Activated gamma-delta T cell treated with Interleukin-2 at 50 U/mL for 16 hours (primary cell): ENCODE measurements at regions not wholly inside any gene's neighbourhood (a gene's known extent, or its start where the extent isn't known, plus 50 kb on each side); places are given as distances from the start of the nearest gene placed in this dataset.

Experiments used
- DNase-seq: peaks from one replicate; pipeline ENCODE4 v3.0.0-alpha.2; 2020

DNA sequence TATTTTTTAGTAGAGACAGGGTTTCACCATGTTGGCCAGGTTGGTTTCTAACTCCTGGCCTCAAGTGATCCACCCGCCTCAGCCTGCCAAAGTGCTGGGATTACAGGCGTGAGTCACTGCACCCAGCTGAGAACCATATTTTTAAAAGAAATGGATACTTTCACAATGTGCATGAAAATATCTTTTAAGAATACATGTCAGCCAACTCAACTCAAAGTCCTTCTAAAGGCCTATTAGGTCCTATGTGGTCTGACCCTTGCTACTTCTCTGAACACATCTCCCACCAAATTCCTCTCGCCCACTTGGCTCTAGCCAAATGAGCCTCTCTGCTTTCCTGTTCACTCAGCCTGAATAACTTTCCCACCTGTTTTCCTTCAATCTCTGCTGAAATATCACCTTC, 119.6 kb downstream of the MTX2 start:
- no peak for DNase-seq

DNA sequence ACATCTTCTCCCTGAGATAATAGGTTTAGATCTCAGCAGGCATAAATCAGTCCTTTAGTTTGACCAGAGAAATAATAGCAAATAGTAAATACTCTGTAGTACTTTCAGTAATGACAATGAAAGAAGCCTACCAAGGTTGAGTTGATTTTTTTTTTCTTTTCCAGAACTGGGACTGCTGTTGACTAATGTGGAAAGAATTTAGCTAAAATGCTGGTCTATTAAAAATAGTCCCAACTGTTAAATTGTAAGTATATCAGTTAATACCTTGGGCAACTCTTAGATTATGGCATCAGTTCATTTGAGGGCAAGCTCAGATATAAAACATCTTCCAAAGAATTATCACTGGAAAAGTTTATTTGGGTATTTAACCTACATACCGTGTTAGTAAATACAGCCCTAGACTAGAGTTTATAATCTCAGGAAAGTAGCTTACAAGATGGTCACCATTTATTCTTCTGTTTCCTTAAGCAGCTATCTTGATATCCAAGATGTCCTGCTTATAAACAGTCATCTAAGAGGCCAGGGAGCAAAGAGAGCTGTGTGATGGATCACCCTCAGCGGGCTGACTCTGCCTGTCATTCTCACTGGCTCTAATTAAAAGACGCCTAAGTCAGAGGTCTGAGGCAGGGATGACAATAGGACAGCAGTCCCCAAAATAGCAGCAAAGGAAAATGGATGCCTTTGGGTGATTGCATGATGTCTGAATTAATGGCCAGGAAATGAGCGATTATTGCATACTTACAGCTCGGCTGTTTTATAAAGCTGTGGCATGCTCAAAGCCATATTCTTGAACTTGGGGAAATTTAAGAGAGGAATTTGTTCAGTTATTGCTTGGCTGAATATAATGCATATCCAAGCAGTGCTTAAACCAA, 121.3 kb downstream of the MTX2 start:
- DNase-seq, result no peak

DNA sequence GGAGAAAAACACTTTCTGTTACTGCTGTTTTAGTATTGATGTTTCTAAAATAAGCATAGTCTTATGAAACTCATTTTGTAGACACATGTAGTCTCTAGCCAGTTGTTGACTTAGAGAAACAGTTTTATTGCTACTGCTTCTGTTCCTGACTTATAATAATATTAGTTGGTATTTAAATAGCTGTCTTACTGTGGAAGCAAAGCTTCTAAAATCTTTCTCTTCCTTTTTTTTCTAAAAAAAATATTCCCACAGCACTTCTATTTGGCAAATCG, 121.8 kb downstream of the MTX2 start:
- DNase-seq, result no peak

DNA sequence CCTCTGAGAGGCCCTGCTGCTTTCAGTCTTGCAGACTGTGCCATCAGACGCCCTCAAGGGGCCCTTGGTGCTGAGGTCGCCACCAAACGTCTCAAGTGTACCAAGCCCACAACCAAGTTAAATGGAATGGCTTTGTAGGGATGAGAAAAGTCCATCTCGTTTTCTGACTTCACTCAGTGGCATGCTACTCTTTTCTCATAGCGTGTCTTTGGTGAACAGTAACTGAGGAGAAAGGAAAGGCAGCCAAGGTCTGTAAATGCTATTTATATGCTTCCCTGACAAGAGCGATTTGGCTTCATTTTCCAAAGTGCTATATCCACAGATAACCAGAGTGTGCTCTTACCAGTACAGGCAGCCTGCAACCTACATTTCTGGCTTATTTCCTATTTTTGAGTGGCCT, 123.0 kb downstream of the MTX2 start:
- no peak for DNase-seq

DNA sequence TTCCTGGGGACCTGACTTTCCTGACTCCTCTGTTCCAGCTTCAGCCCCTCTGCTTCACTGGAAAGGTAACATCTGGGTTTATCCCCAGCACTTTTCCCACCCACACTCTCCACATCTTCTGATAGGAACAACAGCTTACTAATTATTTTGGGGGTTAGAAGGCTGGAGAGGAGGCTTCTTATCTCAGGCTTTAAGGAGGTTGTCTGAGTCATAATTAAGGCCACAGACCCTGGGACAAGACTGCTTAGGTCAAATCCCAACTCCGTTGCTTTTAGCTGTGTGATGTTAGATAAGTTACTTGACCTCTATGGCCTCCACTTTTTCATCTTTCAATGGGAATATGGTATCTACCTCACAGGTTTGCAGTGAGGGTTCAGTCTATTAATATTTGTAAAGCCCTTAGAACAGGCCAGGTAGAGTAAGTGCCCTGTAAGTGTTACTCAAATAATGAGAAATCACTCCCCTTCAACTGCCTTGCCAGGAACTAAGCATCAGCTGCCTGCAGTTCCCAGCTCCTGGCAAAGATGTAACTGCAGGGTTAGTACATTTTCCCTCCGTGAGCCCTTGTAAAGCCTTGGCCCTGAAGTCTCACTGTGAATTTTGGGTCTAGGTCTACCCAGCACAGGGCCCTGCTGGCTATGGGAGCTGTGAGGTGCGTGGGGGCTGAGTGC, 123.6 kb downstream of the MTX2 start:
- DNase-seq, result no peak

DNA sequence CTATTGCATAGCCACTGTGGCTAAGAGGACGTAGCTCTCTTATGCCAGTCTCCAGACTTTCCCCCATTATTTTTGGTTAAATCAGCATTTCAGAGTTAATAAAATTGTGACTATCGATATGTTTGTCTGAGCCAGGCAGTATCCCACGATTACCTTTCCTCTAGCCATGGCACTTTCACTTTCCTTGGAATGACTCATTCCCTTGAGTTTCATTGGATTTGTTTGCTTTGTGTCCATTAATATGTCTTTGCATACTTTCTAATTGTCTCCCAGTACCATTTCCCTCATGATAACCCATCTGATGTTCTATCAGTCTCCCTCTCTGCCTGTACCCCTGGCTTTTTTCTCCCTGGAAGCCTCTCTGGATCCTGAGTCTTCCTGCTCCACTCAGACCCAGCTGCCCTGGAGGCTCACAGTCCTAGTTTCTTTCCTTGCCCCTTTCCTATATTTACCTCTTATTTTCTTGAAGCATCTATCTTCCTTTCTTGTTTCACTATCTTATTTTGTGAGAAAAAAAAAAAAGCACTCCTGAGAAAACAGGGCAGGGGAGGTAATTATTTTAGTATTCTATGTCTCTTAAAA, 126.1 kb downstream of the MTX2 start:
- DNase-seq, result no peak

DNA sequence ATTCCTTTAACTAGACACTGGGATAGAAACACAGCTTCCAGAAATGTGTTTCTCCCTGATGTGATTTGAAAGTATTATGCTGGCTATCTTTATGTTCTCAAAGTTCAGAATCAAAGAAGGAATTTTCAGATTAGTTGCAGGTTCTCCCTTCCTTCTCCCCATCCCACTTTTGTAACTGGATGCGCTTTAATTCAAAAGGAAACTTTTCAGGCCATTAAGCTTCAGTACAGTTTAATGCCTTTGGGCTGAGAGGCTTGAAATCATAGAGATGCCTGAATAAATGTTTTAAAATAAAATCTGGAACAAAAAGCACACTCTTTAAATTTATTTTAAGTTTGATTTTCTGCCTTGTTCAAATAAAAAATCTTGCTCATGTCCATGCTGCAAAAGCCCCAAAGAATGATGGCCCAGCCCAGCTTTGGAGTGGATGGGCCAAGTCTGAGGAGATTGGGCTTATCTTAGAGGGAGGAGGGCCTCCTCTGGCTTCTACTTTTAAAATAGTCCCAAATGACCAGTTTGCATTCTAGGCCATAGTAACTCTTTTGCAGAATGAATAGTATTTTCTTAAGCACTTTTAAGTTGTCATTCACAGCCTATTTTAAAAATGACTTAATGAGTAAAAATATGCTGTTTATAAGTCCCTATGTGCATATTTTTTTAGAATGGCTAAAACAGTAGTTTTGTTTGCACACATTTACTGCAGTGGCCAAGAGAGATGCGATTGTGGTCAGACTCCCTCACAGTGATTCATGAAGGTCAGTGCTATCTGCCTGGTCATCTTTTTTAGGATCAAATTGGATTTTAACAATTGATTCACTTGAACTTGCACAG, 129.2 kb downstream of the MTX2 start:
- DNase-seq, result no peak

DNA sequence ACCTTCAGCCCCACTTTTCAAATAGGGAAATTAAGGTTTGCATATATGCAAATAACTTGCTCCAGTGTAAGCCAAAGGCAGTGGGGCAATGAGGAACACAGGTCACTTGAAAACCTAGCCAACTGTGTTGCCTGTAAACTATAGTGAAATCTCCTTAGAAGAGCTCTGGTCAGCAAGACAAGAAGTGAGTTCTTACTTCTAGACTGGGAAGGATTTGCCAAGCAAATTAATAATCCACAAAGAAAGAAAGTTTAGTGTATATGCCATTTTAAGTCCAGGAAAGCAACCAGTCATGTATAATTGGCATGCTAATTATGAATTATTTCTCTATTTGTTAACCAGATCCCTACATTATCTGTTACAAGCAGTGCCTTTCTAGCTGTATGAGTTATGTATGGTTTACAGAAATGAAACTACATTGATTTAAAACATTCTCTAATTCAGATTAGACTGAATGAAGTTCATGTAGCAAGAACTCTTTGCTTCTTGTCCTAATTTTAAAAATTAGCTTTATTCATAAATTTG, 129.9 kb downstream of the MTX2 start:
- no peak for DNase-seq

DNA sequence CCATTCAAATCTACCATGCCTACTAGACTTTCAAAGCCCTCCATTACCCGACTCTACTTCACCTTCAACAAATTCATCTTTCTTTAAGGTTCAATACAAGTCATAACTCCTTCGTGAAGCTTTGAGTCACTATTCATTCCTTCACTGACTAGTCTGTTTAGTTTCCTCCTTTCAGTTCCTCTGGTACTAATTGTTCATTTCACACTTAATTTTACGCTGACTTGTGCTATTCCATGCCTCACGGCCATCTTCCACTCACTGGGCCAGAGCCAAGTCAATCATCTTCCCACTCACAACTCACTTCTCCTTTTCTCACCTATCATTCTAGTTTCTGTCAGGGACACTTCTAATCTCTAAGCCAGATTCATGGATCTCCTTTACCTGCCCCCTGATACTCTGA, 136.2 kb downstream of the MTX2 start:
- DNase-seq, result no peak

DNA sequence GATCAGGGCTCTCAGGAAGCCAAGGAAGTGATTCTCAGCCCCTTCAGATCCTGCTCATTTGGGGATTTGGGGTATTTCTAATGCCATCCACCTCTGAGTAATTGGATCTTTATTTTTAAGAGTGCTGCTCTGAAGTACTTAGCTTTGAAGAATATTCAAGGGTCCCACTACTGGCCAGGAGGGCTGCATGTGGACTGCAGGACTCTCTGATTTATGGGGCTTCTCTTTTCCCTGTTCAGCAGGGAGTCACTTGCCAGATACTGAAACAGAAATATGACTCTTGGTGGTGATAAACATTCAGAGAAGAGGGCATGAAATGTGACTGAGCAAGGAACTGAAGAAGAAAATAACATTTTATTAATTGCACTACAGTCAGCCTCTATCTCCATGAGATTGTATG, 138.5 kb downstream of the MTX2 start:
- no peak for DNase-seq

DNA sequence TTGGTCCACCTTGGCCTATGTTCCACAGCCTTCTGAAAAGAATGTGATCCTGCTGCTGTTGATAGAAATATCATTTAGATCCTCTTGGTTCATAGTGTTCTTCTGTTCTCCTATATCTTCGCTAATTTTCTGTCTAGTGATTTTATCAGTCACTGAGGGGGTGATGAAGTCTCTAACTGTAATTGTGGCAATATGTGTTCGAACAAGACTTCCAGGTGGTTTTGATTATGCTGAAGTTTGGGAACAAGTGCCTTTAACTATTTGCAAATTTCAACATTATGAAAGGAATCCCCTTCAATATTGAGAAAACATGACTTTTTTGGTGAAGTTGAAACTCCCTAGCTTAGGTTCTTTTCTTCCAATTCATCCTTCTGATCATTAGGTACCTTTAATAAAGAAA, 140.4 kb downstream of the MTX2 start:
- DNase-seq, result no peak

DNA sequence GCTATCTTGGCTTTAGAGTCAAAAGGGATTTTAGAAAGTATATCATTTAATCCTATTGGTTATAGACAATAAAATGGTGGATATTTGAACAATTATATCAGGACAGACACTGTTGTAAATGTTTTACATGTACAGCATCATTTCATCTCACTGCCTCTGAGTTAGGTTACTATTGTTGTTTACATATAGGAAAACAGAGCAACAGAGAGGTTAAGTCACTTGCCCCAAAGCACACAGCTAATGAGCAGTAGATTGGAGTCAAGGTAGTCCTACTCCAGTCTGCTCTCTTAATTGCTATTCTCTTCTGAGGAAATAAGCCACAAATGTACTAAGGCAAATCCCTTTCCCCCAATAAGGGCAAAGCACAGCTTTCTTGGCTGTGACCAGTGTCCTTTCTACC, 142.9 kb downstream of the MTX2 start:
- DNase-seq, result no peak

DNA sequence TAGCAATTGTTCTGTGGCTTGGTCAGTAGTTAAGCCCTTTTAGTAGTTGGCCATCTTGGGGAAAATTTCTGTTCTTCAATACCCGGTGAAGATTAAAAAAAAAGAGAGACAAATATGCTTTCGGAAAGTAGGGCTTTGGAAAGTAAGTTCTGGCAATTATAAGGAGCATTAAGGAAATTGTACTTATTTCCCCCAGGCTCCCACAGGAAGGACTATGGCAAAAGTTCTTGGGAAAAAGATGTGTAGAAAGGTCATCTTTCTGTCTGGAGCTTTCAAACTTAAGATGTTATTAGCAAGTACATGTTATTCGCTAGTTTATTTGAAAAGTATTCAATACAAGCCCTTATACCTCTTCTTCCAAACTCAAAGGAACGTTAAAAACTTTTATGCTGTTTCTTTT, 144.5 kb downstream of the MTX2 start:
- DNase-seq, result no peak

DNA sequence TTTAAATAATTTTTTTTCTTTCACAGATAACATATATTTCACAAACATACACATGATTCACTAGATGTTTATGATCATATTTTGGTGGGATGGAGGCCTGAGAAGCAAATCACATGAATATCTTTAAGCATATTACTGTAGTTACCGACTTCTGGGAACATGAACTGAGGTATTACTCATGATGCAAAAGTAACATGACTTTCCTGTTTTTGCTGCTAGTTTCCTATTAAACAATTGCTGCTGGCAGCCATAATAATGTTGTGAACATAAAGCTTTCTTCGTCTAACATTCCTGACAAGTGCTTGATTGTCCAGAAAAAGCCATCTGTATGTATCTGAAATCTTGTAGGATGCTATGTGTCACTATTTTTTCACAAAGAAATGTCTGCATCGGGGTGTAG, 145.4 kb downstream of the MTX2 start:
- DNase-seq, result no peak

DNA sequence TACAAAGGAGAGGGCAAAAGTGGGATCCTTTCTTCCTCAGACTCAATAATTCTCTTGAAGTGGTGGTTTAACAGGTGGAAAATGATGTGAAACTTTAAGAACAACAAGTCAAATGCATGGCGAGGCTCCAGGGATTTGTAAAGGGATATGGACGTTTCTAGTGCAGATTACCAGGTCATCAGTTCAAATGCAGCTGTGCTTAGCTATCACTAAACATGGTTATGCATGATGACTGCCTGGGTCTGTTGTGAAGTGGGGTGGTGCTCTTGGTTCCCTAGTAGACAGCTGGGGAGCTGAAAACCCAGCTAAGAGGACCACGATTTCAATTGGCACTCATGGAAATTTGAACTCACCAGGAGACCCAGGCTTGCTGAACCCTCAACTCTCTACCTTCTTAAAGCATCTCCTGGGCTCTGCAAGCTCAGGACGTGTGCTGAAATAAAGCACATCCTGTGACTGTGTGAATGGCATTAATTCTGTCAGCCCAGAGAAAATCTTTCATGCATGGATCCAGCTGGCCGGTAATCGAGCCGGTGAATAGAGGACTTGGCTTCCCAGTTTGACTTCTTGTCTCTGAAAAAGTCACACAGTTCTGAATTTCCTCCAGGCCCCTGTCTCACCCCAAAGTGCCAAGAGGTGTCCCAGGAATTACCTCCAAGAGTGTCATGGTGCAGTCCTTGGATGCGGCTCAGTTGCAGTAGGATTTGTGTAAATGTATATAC, 146.1 kb downstream of the MTX2 start:
- DNase-seq, result no peak

DNA sequence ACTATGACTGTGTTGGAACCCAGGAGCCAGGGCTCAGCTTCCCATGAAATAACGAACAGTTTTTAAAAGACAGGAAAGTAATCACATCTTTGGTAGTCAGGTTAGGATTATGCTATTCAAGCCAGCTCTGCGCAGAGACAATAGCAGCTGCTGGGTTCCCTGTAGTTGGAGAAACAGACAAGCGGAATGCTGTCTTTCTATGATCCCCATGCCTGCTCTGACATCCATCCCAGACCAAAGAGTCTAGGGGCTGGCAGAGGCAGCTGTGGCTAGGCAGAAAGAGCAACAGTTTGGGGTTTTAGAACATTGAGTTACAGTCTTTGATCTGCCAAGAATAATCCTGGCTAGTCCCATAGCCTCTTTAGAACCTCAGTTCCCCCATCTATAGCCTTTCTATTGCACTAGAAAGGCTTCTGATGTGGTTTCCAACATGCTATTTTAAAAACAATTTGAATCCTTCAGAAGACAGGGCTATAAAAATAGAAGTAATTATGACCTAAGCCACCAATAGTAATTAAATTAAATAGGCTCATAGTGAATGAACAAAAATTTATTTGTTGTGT, 146.8 kb downstream of the MTX2 start:
- no peak for DNase-seq

DNA sequence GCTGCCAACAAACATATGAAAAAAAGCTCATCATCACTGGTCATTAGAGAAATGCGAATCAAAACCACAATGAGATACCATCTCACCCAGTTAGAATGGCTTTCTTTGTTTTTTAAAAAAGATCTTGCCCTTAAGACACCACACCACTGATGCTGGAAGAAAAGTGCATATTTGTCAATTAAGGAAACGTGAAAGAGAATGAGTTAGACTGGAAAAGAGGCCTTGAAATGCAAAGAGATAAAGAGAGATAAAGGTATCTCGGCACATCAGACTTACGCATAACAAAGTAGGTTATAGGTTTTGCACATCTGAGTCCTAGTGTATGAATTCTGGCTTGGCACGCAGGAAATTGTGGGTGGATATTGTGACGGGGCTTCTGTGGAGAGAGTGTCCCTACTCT, 149.5 kb downstream of the MTX2 start:
- no peak for DNase-seq

DNA sequence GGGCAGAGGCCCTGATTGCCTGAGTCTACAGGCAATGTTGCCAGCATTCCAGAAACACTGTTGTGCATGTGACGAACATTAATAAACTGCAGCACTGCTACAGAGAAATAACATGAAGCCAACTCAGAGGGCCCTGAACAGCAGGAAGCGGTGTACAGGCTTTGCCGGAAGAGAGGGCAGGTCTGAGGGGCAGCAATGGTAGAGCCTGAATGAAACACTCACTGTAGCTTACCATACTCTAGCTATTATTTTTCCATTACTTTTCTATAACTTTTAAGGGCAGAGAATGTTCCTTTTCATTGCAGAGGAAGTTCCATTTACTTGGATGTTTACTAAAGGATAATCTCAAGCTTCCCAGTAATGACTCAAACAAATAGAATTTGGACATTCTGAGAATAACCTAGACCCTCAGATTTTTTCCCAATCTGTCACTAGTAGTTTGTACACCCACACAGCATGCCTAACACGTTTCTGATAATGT, 150.4 kb downstream of the MTX2 start:
- no peak for DNase-seq

DNA sequence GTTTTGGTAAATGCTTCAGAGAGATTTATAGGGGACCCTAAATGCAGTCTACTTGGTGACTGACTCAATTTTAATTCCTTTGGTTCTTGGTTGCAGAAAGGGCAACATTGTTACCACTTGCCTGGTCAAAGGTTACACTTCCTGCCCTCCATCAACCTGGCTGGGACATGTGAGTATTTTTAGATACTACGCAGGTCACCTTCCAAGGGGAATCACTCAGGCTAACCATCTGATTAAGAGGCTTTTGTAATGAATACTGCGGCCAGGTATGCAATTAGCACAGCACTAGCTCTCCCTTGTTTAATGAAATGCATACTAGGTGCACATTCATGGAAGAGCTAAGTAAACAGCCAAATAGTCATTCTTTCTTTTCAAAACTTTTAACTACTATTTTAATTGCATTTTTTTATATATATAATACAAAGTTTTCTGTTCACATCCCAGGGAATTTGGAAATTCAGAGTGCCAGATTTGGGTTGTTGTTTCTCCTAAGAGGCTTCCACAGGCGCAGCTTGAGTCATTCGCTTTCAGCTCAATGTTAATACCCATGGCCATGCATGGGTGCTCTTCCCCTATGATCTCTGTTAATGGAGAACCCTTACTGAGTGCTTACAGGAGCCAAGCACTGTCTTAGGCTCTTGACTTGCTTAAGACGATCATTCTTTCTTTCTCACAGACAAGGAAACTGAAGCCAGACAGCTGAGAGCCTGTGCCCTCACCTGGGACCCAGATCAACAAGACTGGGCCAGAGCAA, 152.2 kb downstream of the MTX2 start:
- no peak for DNase-seq

DNA sequence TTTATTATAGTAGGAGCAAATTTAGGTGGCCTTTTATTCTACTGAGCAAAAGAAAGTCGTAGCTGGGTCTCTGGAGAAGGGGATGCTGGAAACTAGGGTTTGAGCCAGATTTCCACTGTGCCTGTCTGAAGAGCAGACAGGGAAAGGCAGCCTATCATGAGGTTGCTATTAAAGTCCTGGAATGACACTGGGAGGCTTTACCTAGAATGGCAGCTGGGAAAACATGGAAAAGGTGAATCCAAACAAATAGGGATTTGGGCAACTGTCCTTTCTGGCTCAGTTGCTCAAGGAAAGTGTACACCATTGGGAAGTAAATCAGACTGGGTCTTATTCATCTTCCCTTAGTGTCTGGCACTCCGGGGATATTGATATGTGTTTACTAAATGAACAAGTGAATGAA, 154.6 kb downstream of the MTX2 start:
- no peak for DNase-seq

DNA sequence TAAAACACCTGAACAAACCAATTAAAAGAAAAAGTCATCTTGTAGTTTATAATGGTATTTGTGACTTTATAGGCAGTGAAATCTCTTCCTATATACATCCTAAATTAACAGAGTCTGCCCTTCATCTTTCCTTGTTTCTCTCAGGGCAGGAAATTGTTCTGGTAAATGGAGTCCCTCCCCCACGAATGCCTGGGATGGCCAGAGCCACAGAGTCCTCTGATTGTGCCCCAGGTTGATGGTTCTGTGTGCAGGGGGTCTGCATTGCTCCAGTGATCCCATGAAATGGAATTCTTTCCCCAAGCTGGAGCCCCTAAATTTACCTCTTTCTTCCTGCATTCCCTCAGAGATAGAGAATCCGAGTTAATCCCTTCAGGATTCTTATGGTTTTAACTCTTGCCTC, 155.5 kb downstream of the MTX2 start:
- DNase-seq, result no peak
